GM18867 (cell line): ENCODE measurements at regions not wholly inside any gene's neighbourhood (a gene's known extent, or its start where the extent isn't known, plus 50 kb on each side); places are given as distances from the start of the nearest gene placed in this dataset.

Source experiments
- ATAC-seq: cut with Tn5 transposase; IDR thresholded peaks from one replicate; pipeline ENCODE4 v1.9.1; 2021; ENCODE audit warnings: mild to moderate bottlenecking, moderate library complexity; ENCODE audit not compliant: unreplicated experiment

DNA sequence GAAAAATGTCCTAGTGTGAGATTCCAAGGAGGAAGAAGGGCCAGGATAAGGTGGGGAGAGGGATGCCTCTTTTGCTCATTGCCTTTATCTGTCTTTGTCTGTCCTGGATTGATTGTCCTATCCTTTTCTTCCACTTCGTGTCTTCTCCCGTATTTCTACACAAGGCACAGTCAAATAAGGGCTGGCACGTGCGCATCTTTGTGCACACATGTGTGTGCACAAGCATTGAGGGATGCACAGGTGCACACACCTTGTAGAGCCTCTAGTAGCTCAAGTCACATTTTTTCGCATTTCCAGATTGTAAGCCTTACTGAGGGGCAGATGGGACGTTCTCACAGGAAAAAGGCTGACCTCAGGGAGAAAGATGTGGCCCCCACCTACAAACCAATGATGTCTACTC lies 170.2 kb upstream of the TNP1 start:
- ATAC-seq, result no peak

GRCh38 chr2:217028128-217028527 lies 168.3 kb upstream of the TNP1 start:
- ATAC-seq, result no peak

GRCh38 chr2:217027414-217027813 lies 167.6 kb upstream of the TNP1 start:
- no peak for ATAC-seq

DNA sequence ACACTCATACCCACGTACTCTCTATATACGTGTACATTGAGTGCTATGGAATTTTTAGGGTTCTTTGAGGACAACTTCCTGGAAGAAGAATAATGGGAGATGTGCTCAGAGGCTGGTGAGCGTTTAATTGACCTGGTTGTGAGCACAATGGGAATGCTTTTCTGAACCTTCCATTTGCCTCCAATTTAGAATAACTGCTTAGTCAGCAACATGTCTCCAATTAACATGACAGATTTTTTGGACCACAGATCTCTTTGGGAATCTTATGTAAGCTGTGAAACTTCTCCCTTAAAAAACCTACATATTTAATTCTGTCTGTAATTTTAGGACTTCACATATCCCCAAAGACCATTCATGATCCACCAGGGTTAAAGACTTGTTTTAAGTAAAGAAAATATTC lies 166.7 kb upstream of the TNP1 start:
- no peak for ATAC-seq

DNA sequence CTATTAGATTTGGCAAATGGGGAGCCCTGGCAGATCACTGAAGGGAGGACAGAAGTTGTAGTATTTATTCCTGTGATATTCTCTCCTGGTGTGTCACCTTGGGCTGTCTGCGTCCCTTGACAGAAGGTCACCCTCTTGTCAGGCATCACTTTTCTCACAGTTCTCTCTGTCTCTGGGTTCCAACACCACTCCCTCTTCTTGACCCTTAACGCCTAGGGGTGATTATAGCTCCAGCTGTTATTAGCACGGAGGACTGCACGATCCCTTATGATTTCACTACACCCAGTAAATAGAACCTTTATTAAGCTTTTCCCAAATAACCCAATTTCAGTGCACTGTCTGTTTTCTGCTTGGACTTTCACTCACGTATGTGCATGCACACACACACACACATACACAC lies 166.3 kb upstream of the TNP1 start:
- ATAC-seq, result no peak

DNA sequence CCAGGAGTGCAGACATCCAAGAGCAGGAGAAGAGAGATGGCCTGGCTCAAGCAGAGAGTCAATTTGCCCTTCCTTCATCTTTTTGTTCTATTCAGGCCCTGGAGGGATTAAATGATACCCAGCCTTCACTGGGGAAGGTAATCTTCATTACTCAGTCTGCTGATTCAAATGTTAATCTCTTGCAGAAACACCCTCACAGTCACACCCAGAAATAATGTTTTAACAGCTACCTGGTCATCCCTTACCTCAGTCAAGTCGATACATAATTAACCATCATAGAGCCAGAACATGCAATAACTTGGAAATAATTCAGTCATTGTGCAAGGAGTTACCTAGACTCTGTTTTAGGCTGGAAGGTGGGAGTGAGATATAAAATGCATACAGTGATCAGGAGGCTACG lies 163.7 kb upstream of the TNP1 start:
- no peak for ATAC-seq

DNA sequence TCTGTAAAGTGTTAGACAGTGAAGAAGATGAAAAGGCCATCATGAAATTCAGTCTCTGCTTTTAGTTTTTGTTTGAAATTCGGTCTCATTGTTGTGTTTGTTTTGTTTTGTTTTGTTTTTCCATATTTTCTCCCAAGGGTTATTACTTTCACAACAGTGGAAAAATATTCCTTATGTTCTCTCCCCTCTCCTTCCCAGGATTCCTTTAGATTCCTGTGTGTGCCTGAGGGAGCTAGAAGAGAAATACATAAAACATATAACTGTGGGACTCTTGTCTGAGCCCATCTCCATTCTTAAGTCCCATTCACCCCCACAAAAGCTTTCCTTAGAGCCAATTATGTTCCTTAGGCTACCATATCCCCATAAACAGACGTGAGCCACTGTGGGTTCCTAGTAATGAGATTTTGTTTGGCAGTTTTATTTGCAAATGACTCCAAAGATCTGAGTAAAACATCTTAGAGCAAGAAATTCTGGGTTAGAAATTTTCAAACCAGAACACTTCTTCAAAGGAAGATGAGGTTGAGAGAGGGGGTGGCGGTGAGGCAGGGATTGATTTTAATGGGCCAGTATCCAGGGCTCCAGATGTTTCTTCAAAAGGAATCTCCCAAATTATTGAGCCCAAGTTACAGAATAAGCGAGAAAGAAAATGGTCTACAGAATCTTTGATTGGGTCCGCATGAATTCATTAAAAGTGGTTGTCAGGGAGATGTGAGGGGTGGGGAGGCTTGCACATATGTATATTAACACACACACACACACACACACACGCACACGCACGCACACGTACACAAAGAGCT lies 157.8 kb upstream of the TNP1 start:
- no peak for ATAC-seq

DNA sequence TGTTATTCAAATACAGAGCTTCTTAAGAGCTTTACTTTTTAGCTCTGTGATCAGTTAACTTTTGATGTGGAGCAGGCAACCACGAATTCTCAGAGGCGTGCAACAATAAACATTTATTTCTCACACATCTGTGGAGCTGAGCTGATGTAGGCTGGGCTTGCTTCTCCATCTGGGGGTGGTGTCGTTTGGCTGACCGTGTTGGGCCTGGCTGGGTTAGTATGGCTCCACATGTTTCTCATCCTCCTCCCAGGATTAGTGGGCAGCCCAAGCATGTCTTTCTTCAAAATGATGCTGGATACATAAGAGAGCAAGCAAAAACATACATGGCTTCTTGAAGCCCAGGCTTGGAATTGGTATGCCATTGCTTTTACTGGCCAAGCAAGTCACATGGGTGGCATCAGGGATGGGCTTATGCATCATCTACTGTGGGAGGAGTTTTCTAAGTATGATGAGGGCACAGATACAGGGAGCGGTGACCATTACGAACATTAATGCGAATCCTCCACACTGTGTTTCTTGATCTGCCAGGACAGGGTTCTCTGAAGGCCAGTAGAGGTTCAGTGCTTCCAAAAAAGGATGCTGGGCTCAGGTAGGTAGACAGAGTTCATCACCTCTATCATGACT lies 157.0 kb upstream of the TNP1 start:
- no peak for ATAC-seq

GRCh38 chr2:217014328-217015105 lies 154.7 kb upstream of the TNP1 start:
- no peak for ATAC-seq

- no peak for ATAC-seq
These were observed 154.1 kb upstream of the TNP1 start for GRCh38 chr2:217013926-217014325.

DNA sequence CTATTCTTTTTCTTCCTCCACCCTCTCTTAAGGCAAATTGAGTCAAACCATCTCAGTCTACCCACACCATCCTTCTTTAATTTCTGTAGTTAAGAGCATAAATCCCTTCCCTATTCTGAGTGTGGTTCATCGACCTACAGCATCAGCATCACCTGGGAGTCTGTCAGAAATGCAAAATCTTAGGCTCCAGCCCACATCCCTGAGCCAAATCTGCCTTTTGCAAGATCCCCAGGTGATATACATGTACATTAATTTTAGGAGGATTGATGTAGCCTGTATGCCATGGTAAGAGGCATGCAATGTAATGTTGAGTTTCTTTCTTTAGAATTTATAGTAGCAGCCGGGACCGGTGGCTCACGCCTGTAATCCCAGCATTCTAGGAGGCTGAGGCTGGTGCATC lies 151.7 kb upstream of the TNP1 start:
- no peak for ATAC-seq

GRCh38 chr2:217010173-217010572 lies 150.3 kb upstream of the TNP1 start:
- ATAC-seq, result no peak

DNA sequence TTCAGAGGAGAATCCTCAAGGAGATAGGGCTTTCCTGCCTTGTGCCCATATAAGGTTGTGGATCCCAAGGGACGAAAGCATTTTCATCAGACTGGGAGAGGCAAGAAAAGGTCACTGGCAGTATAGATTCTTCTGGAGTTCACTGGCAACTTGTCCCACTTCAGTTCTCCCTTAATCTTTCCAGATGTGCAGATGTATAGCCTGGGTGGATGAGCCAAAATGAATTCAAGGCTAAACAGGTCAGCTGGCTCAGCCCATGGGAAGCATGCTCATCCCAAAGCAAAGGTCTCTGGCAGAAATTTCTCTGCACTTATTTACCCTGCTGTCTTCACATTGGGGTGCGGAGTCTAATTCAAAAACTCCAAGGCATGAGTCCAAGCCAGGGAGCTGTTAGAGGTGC lies 148.9 kb upstream of the TNP1 start:
- no peak for ATAC-seq

- no peak for ATAC-seq
These were observed 146.4 kb upstream of the TNP1 start for GRCh38 chr2:217006217-217006616.

GRCh38 chr2:217004656-217005055 lies 144.8 kb upstream of the TNP1 start:
- ATAC-seq, result no peak

DNA sequence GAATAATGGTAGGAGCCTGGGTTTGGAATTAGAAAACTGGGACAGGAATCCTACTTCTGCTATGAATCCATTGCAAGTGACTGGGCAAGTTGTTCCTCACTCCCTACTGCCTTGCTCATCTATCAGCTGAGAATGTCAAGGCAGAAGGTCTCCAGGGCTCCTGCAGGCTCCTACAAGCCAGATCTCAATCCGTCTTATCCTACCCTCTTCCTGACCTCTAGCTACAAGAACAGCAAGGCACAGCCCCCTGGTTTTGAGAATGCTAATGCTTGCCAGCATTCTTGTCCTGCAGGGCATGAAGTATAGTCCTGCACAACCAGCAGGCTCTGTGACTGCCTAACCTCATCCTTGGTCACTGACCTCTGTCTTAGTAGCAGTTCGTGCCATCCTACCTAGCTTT lies 141.9 kb upstream of the TNP1 start:
- ATAC-seq, result no peak

DNA sequence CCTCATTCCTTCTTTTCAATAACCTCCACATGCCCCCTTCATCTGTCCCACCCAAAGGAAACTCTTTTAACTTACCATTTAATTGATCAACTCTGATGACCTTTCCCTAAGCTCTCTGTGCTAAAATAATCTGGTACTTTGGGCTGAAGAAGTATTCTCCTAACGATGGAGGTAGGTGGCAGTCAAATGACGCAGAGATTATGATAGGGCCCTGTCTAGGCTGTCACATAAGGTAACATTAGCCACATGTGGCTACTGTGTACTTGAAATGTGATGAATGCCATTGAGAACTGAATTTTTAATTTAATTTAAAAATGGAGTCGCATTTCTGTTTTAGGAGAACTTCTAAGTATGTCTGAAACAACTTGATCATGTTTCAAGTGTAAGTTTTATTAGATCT lies 140.5 kb upstream of the TNP1 start:
- no peak for ATAC-seq

DNA sequence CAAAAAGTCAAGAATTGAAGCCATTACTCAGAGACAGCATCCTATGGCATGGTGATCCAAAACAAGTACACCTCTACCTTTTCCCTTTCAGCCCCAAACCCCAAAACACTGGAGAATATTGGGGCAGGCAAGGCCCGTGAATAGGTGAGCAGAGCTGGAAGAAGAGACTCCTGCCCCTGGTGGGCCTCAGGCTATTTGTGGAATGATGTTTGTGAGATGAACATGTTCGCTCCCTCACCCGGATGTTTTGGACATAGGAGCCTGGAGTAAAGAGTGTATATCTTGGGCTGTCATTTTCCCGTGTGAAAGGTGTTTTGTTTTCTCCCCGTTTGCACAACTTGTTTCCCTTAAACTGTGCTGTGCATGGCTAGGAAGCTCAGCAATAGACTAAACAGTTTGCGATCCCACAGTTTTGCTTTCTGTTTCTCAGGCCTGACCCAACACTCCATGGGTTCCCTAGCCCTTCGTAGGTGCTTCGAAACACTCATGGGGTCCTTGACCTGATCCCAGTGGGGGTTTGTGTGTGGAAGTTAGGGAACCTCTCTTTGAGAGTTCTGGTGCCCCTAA lies 136.5 kb upstream of the TNP1 start:
- no peak for ATAC-seq

GRCh38 chr2:216994353-216994854 lies 134.5 kb upstream of the TNP1 start:
- ATAC-seq, result no peak

GRCh38 chr2:216992056-216992675 lies 132.3 kb upstream of the TNP1 start:
- ATAC-seq, result no peak

DNA sequence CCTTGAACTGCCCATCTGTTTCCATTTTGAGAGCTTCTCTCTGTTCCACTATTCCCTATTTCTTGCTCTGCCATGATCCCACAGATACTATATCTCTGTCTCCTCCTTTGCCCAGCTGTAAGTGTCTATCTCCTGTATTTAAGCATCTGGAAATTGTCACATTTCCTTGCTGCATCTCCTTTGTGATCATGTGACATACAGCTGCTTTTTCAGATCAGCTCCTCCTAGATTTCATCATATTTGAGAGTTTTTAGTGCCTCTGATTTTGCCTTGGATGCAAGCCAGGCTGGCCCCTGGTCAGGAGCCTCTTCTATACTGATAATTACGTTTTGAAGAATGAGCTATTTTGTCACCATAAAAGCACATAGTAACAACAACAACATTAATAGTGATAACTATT lies 131.7 kb upstream of the TNP1 start:
- no peak for ATAC-seq
